ENCODE measurements at regions not wholly inside any gene's neighbourhood (a gene's known extent, or its start where the extent isn't known, plus 50 kb on each side); places are given as distances from the start of the nearest gene placed in this dataset.

DNA sequence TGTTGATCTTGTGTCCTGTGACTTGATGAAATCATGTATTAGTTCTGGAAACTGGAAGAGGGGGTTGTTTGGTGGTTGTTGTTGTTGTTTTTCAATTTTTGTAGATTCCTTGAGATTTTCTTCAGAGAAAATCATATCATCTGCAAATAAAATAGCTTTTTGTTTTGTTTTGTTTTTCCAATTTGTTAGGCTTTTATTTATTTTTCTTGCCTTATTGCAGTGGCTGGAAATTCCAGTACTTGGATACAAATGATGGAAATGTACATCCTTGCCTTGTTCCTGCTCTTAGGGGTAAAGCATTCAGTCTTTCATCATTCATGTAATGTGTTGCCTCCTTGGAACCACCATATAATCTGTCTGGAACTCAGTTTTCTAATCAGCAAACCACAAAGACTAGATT lies 50.3 kb upstream of the TRIB2 start:
- TF ChIP-seq, protein P1, sequence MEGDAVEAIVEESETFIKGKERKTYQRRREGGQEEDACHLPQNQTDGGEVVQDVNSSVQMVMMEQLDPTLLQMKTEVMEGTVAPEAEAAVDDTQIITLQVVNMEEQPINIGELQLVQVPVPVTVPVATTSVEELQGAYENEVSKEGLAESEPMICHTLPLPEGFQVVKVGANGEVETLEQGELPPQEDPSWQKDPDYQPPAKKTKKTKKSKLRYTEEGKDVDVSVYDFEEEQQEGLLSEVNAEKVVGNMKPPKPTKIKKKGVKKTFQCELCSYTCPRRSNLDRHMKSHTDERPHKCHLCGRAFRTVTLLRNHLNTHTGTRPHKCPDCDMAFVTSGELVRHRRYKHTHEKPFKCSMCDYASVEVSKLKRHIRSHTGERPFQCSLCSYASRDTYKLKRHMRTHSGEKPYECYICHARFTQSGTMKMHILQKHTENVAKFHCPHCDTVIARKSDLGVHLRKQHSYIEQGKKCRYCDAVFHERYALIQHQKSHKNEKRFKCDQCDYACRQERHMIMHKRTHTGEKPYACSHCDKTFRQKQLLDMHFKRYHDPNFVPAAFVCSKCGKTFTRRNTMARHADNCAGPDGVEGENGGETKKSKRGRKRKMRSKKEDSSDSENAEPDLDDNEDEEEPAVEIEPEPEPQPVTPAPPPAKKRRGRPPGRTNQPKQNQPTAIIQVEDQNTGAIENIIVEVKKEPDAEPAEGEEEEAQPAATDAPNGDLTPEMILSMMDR (IDR thresholded peaks at IDR 0.05) = no peak
- TF ChIP-seq POLR2A (IDR thresholded peaks at IDR 0.05) = no peak

Data from right lobe of liver (tissue), 4 donors.